IMR-90 (cell line): ENCODE measurements at regions not wholly inside any gene's neighbourhood (a gene's known extent, or its start where the extent isn't known, plus 50 kb on each side); places are given as distances from the start of the nearest gene placed in this dataset.

Experiments
- ELK1 ChIP-seq: fragments of 150-350 bp; IDR thresholded peaks from 2 replicates; pipeline ENCODE4 v1.6.1; 2016; ENCODE audit warnings: low read depth, mild to moderate bottlenecking, low read length, moderate library complexity, borderline replicate concordance
- POLR2A ChIP-seq: IDR thresholded peaks from 2 replicates; pipeline ENCODE4 v1.6.1; 2012; ENCODE audit warnings: mild to moderate bottlenecking, low read depth, low read length
- RFX5 ChIP-seq: IDR thresholded peaks from 2 replicates; pipeline ENCODE4 v1.8.0; 2012; ENCODE audit warnings: low read depth, mild to moderate bottlenecking, low read length, moderate library complexity
- USF2 ChIP-seq: fragments of 150-350 bp; IDR thresholded peaks from 2 replicates; pipeline ENCODE4 v1.6.1; 2017; ENCODE audit warnings: mild to moderate bottlenecking, antibody characterized with exemption, low read length, low read depth
- TF ChIP-seq, protein P1 (sequence below): conservative IDR thresholded peaks from 2 replicates; pipeline ENCODE4 v1.5.1; 2012; ENCODE audit warnings: mild to moderate bottlenecking, low read depth, low read length, improper control_type of control experiment

GRCh38 chr9:103899866-103900265 is 194.2 kb upstream of the SMC2 start:
- TF ChIP-seq, protein P1, sequence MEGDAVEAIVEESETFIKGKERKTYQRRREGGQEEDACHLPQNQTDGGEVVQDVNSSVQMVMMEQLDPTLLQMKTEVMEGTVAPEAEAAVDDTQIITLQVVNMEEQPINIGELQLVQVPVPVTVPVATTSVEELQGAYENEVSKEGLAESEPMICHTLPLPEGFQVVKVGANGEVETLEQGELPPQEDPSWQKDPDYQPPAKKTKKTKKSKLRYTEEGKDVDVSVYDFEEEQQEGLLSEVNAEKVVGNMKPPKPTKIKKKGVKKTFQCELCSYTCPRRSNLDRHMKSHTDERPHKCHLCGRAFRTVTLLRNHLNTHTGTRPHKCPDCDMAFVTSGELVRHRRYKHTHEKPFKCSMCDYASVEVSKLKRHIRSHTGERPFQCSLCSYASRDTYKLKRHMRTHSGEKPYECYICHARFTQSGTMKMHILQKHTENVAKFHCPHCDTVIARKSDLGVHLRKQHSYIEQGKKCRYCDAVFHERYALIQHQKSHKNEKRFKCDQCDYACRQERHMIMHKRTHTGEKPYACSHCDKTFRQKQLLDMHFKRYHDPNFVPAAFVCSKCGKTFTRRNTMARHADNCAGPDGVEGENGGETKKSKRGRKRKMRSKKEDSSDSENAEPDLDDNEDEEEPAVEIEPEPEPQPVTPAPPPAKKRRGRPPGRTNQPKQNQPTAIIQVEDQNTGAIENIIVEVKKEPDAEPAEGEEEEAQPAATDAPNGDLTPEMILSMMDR, result no peak
- TF ChIP-seq POLR2A (no peak), USF2 (no peak), ELK1 (no peak), RFX5 (no peak)
